Stimulated activated CD4-positive, alpha-beta T cell treated with anti-CD3 and anti-CD28 coated beads, Interleukin-1b, Interleukin-23, amount 100 ng/mL, for 24 hours (primary cell): ENCODE measurements at regions not wholly inside any gene's neighbourhood (a gene's known extent, or its start where the extent isn't known, plus 50 kb on each side); places are given as distances from the start of the nearest gene placed in this dataset.
"Not testable (repeated sequence)": the region's sequence is repeated elsewhere in the genome, so short reads cannot be mapped to it uniquely, and the experiment has no call there.

Experiments used
- DNase-seq, 4 experiments: peaks; one replicate each; pipeline ENCODE4 v3.0.0-alpha.2; 2020; ENCODE audit warnings: low read depth in 4 of 4, low spot score in 1 of 4

GRCh38 chr2:5561006-5561405 is 131.2 kb upstream of the SOX11 start:
- no peak for DNase-seq

- DNase-seq, result no peak
These were observed 129.8 kb upstream of the SOX11 start for GRCh38 chr2:5562426-5562825.

- DNase-seq, result no peak
These were observed 129.3 kb upstream of the SOX11 start for GRCh38 chr2:5562865-5563264.

GRCh38 chr2:5563411-5563810 is 128.8 kb upstream of the SOX11 start:
- DNase-seq, result no peak

GRCh38 chr2:5569256-5569655 is 122.9 kb upstream of the SOX11 start:
- no peak for DNase-seq

GRCh38 chr2:5576015-5576414 is 116.2 kb upstream of the SOX11 start:
- no peak for DNase-seq

GRCh38 chr2:5587766-5588165 is 104.4 kb upstream of the SOX11 start:
- no peak for DNase-seq

- DNase-seq, result no peak
These were observed 103.6 kb upstream of the SOX11 start for GRCh38 chr2:5588601-5589000.

- DNase-seq, result no peak
These were observed 103.0 kb upstream of the SOX11 start for GRCh38 chr2:5589183-5589582.

- no peak for DNase-seq
These were observed 101.3 kb upstream of the SOX11 start for GRCh38 chr2:5590886-5591285.

GRCh38 chr2:5592916-5593315 is 99.3 kb upstream of the SOX11 start:
- DNase-seq, result no peak

GRCh38 chr2:5594249-5594695 is 97.9 kb upstream of the SOX11 start:
- no peak for DNase-seq

GRCh38 chr2:5596868-5597267 is 95.3 kb upstream of the SOX11 start:
- no peak for DNase-seq

- DNase-seq, result no peak
These were observed 94.0 kb upstream of the SOX11 start for GRCh38 chr2:5598156-5598555.

- no peak for DNase-seq
These were observed 83.0 kb upstream of the SOX11 start for GRCh38 chr2:5609201-5609600.

- no peak for DNase-seq
These were observed 79.5 kb upstream of the SOX11 start for GRCh38 chr2:5612666-5613065.

- no peak for DNase-seq
These were observed 76.2 kb upstream of the SOX11 start for GRCh38 chr2:5616019-5616418.

- DNase-seq, result no peak
These were observed 74.8 kb upstream of the SOX11 start for GRCh38 chr2:5617358-5617757.

GRCh38 chr2:5617796-5618195 is 74.4 kb upstream of the SOX11 start:
- DNase-seq, result no peak

- DNase-seq, result no peak
These were observed 73.9 kb upstream of the SOX11 start for GRCh38 chr2:5618271-5618670.

GRCh38 chr2:5625556-5626065 is 66.6 kb upstream of the SOX11 start:
- DNase-seq, result not testable (repeated sequence)

GRCh38 chr2:5628484-5628883 is 63.7 kb upstream of the SOX11 start:
- DNase-seq, result not testable (repeated sequence)

- not testable (repeated sequence) for DNase-seq
These were observed 62.7 kb upstream of the SOX11 start for GRCh38 chr2:5629510-5629909.

GRCh38 chr2:5637051-5637450 is 55.1 kb upstream of the SOX11 start:
- DNase-seq, result not testable (repeated sequence)
